ENCODE measurements at regions not wholly inside any gene's neighbourhood (a gene's known extent, or its start where the extent isn't known, plus 50 kb on each side); places are given as distances from the start of the nearest gene placed in this dataset.

DNA sequence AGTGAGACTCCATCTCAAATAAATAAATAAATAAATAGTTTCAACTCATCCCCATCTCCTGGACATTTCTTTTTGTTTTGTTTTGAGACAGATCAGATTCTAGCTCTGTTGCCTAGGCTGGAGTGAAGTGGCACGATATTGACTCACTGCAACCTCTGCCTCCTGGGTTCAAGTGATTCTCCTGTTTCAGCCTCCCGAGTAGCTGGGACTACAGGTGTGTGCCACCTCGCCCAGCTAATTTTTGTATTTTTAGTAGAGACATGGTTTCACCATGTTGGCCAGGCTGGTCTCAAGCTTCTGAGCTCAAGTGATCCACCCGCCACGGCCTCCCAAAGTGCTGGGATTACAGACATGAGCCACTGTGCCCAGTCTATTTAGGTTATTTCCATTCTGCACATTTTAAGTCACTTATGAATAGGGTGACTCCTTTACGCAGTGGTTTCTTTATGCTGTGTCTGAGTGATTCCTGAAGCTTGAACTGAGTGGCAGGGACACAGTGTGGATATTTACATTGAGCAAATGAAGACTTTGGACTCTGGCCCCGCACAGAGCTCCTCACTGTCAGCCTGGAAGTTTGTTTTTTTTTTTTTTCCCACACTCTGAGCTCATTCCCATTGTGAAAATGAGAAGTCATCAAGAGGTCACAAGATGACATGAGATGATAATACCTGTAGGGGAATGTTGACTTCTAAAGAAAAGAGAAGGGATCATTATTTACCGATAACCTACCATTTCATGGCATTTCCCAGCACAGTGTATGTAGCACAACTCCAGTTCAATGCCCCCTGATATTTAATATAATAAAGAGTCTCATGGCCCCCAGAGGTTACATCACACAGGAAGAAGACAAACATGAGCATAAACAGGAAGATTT lies 72.6 kb downstream of the TBX3 start:
- TF ChIP-seq ZNF668 (CRISPR knock-in tag; IDR thresholded peaks at IDR 0.05) (no peak), POLR2AphosphoS5 (IDR thresholded peaks at IDR 0.05; ENCODE audit: control insufficient read depth, insufficient read depth, low read depth, low read length) (no peak), MXI1 (IDR thresholded peaks at IDR 0.05; ENCODE audit: low read depth, low read length) (no peak), EP300 (IDR thresholded peaks at IDR 0.05; ENCODE audit: low read length) (no peak), ZNF324 (CRISPR knock-in tag; IDR thresholded peaks at IDR 0.05) (no peak), CBX1 (IDR thresholded peaks at IDR 0.05; ENCODE audit: low read depth) (no peak), CBX2 (IDR thresholded peaks at IDR 0.05; ENCODE audit: insufficient read depth, low read length, poor library complexity, severe bottlenecking) (no peak), ELF1 (tag; IDR thresholded peaks at IDR 0.05) (no peak)
- TF ChIP-seq, protein P1, sequence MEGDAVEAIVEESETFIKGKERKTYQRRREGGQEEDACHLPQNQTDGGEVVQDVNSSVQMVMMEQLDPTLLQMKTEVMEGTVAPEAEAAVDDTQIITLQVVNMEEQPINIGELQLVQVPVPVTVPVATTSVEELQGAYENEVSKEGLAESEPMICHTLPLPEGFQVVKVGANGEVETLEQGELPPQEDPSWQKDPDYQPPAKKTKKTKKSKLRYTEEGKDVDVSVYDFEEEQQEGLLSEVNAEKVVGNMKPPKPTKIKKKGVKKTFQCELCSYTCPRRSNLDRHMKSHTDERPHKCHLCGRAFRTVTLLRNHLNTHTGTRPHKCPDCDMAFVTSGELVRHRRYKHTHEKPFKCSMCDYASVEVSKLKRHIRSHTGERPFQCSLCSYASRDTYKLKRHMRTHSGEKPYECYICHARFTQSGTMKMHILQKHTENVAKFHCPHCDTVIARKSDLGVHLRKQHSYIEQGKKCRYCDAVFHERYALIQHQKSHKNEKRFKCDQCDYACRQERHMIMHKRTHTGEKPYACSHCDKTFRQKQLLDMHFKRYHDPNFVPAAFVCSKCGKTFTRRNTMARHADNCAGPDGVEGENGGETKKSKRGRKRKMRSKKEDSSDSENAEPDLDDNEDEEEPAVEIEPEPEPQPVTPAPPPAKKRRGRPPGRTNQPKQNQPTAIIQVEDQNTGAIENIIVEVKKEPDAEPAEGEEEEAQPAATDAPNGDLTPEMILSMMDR (IDR thresholded peaks at IDR 0.05 in 2 of 3, conservative IDR thresholded peaks at IDR 0.05 in 1 of 3; ENCODE audit: insufficient read depth in 2 of 3, low read depth in 1 of 3, low read length in 3 of 3): no peak
- TF ChIP-seq, protein P2, sequence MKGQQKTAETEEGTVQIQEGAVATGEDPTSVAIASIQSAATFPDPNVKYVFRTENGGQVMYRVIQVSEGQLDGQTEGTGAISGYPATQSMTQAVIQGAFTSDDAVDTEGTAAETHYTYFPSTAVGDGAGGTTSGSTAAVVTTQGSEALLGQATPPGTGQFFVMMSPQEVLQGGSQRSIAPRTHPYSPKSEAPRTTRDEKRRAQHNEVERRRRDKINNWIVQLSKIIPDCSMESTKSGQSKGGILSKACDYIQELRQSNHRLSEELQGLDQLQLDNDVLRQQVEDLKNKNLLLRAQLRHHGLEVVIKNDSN (CRISPR knock-in tag; IDR thresholded peaks at IDR 0.05): no peak

Measured in K562 (cell line).